SW480 (cell line): ENCODE measurements at regions not wholly inside any gene's neighbourhood (a gene's known extent, or its start where the extent isn't known, plus 50 kb on each side); places are given as distances from the start of the nearest gene placed in this dataset.
A peak's percentile ranks its signal among the peaks of the same experiment; 100 is the strongest.

ENCODE experiments used
- DNase-seq: peaks from one replicate; pipeline ENCODE4 v3.0.0-alpha.2; 2016; ENCODE audit warnings: low spot score

- no peak for DNase-seq
Measured at GRCh38 chr17:34776456-34777443, 184.5 kb downstream of the CCT6B start.

- no peak for DNase-seq
Measured at GRCh38 chr17:34773036-34773435, 188.2 kb downstream of the CCT6B start.

- DNase-seq, result no peak
Measured at GRCh38 chr17:34771891-34772290, 189.4 kb downstream of the CCT6B start.

GRCh38 chr17:34770586-34770985 is 190.7 kb downstream of the CCT6B start:
- no peak for DNase-seq

- no peak for DNase-seq
Measured at GRCh38 chr17:34769899-34770298, 190.5 kb downstream of the TMEM132E start.

- no peak for DNase-seq
Measured at GRCh38 chr17:34769049-34769448, 189.7 kb downstream of the TMEM132E start.

- no peak for DNase-seq
Measured at GRCh38 chr17:34765291-34765690, 185.9 kb downstream of the TMEM132E start.

- no peak for DNase-seq
Measured at GRCh38 chr17:34764716-34765115, 185.3 kb downstream of the TMEM132E start.

GRCh38 chr17:34763728-34764665 is 184.6 kb downstream of the TMEM132E start:
- no peak for DNase-seq

GRCh38 chr17:34762078-34762477 is 182.7 kb downstream of the TMEM132E start:
- DNase-seq, result no peak

GRCh38 chr17:34761646-34762045 is 182.3 kb downstream of the TMEM132E start:
- no peak for DNase-seq

- DNase-seq, result no peak
Measured at GRCh38 chr17:34760931-34761495, 181.6 kb downstream of the TMEM132E start.

- no peak for DNase-seq
Measured at GRCh38 chr17:34758718-34759117, 179.3 kb downstream of the TMEM132E start.

- DNase-seq, result no peak
Measured at GRCh38 chr17:34758316-34758715, 178.9 kb downstream of the TMEM132E start.

GRCh38 chr17:34757611-34758010 is 178.2 kb downstream of the TMEM132E start:
- DNase-seq, result no peak

GRCh38 chr17:34757106-34757505 is 177.7 kb downstream of the TMEM132E start:
- no peak for DNase-seq

GRCh38 chr17:34756637-34757021 is 177.2 kb downstream of the TMEM132E start:
- peak; percentile 10 for DNase-seq

GRCh38 chr17:34755981-34756636 is 176.7 kb downstream of the TMEM132E start:
- no peak for DNase-seq

GRCh38 chr17:34755371-34755770 is 176.0 kb downstream of the TMEM132E start:
- DNase-seq, result no peak

- DNase-seq, result no peak
Measured at GRCh38 chr17:34750004-34750403, 170.6 kb downstream of the TMEM132E start.

- DNase-seq, result no peak
Measured at GRCh38 chr17:34741967-34742366, 162.6 kb downstream of the TMEM132E start.
